GM18502 (cell line): ENCODE measurements at regions not wholly inside any gene's neighbourhood (a gene's known extent, or its start where the extent isn't known, plus 50 kb on each side); places are given as distances from the start of the nearest gene placed in this dataset.
"Not testable (repeated sequence)": the region's sequence is repeated elsewhere in the genome, so short reads cannot be mapped to it uniquely, and the experiment has no call there.

Source experiments
- ATAC-seq: cut with Tn5 transposase; IDR thresholded peaks from one replicate; pipeline ENCODE4 v1.9.1; 2021; ENCODE audit warnings: mild to moderate bottlenecking; ENCODE audit not compliant: unreplicated experiment, poor library complexity

GRCh38 chr5:36459176-36460135 is 146.9 kb upstream of the SLC1A3 start:
- no peak for ATAC-seq

DNA sequence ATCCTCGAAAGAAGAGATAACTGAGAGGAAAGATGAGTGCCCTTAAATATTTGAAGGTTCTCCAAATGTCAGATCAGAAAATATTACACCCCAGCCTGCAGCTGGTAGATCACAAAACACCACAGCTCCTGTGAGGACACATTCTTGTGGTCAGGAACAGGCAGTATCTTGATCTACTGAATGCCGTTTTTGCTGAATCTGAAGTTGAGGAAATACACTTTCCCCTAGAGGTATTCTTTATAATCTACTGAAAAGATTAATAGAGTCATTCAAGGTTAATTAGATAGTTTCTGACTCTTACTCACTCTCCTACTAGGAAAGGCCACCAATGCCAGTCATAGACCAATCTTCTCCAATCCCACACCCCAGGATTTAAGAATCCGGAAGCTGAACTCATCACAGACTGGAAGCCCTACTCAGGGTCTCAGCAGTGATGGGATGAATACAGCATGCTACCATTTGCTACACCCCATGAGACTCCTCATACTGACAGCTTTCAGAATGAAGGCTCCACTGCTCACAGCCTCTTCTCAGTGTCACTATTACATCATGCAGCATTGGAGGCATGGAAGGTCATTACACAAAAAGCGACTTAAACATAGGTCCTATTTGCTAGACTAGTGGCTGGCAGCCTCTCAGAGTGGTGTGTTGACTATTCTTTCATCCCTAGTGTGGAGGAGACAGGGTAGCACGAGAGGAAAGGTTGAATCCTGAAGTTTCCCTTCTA is 143.9 kb upstream of the SLC1A3 start:
- no peak for ATAC-seq

DNA sequence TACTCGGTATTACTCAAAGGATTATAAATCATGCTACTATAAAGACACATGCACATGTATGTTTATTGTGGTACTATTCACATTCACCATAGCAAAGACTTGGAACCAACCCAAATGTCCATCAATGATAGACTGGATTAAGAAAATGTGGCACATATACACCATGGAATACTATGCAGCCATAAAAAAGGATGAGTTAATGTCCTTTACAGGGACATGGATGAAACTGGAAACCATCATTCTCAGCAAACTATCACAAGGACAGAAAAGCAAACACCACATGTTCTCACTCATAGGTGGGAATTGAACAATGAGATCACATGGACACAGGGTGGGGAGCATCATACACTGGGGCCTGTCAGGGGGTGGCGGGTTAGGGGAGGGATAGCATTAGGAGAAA is 130.5 kb upstream of the SLC1A3 start:
- ATAC-seq: not testable (repeated sequence)

DNA sequence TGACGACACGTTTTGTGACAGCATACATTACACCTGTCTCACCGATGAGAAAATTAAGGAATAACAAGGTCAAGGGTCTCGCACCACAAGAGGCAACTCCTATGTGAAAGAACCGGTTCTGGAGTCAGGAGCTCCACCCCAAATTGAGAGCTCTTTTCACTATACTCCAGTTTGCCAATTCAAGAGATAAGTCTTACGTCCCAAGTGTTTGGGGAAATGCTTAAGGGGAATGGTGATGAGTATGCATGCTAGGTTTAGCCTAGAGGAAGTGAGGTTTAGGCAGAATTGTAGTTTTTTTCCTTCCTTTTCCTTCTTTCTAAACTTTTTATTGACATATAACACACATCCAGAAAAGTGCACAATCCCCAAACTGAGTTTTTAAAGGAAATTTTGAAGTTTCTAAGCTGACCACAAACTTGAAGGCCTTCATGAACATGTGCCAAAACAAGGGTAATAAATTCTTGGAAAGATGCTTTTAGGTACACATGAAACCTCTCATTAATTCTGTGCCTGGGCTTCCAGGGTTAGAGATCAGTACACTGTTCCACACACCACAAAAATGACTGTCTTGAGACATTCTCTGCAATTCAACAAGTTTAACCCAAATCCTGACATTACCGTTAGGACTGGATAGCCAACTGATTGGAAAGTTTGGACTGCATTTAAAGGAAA is 127.6 kb upstream of the SLC1A3 start:
- ATAC-seq: no peak

DNA sequence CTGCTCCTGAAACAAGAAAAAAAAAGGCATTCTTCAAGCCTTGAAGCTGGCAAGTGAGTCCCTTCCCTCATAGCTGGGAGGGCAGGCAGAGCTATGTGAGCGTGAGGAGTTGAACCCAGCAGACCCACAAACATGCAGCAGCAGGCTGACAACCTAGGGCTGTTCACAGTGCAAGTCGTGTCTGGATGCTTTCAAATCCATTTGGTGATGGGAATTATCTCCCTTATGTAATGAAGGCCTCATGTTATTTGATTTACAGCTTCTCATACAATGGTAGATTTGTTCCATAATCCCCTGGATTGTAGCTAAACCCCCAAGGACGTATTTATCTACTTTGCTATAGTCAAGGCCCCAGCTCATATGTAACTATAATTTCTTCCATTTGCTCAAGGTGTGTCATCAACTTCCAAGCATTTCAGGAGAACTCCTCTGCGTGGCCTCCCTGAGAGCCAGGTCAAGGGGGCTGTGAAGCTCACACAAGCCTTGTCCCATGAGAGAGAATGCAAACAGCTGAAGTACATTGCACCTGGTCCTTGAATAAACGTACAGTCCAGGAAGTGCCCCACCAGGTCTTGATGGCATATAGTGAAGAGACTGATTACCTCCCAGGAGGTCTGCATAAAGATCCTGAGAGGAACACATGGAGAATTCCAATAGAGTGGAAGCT is 124.8 kb upstream of the SLC1A3 start:
- no peak for ATAC-seq

- ATAC-seq: no peak
Observed at GRCh38 chr5:36482812-36483211, 123.6 kb upstream of the SLC1A3 start.

DNA sequence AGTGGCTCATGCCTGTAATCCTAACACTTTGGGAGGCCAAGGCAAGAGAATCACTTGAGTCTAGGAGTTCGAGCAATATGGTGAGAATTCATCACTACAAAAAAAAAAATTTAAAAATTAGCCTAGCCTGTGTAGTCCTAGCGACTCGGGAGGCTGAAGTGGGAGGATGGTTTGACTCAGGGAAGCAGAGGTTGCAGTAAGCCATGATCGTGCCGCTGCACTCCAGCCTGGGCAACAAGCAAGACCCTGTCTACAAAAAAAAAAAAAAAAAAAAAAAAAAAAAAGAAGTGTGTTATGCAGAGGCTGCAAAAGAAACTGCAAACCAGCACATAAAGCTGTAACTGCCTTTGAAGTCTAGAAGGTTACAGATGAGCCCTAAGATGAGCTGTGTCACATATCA is 116.9 kb upstream of the SLC1A3 start:
- ATAC-seq: no peak

DNA sequence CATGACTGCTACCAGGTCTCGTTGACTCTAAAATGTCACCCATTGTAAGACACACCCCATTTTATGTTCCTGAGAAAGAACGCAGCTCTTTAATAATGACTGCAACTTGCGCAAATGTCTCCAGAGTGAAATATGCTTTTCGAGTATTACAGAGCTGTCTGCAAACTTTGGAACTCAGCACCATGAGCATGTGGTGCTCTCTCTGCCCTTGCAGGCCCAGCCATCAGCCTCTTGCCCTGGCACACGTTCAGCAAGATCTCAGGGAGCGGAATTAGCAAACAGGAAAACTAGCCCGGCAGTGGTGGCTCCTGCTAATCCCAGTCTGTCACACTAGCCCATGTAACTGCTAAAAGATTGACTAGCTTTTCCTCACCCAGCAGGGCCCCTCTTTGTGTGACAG is 114.5 kb upstream of the SLC1A3 start:
- no peak for ATAC-seq

DNA sequence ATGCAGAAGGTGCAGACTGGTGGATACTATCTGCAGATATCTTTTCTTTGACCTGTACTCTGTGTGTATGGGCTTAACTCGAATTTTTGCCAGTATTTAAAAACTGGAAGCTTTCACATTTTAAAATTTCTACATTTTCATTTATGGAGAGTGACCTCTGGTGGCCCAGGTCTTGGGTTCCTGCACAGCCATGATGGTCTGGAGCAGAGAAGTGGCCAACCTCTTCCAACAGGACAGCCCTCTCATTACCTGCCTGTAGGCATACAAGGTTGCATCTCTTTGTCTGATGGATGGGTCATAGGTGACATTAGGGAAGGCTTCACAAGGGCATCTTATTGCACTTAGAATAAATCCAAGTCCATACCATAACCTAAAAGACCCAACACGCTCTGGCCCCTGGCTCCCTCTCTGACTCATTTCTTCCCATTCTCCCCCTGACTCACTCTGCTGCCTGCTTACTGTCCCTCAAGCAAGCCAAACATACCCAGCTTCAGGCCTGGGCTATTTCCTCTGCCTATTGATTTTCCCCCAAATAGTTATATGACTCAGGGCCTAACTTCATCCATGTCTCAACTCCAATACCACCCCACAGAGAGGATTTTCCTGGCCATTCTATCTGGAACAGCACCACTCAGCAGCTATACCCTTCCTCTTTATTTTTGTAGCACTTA is 113.3 kb upstream of the SLC1A3 start:
- no peak for ATAC-seq

DNA sequence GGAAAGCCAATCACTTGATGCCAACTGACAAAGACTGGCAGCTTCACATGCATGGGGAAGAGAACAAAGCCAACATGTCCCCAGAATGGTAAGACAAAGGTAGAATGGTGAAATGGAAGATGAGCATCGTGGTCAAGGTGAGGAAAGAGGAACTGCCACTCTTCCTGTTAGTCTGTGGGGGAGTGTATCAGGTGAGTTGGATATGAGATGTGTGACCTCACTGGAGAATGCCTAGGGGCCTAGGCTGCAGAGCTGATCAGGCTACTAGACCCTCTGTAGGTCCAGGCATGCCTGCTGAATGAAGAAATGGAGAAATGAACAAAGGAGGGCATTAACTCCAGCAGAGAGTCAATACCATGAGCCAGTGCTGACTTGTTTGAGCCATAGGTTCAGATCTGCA is 112.4 kb upstream of the SLC1A3 start:
- no peak for ATAC-seq

- ATAC-seq: no peak
Observed at GRCh38 chr5:36494841-36495601, 111.4 kb upstream of the SLC1A3 start.

DNA sequence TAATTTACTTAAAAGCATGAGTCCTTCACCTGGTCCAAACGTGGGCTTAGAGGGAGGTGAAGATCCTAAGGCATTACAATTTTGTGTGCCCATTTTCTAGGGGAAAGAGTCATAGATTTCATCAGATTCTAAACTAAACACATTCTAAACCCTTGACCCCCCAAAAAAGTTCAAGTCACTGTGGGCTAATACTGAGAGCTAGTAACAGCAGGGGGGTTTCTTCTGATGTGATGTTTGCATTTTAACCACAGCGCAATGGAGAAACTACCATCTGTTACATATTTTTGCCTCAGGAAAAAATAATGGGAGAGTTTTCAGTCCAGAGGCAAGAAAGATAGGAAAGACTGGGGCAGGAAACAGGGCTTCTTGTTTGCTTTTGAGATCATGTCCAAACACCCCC is 110.8 kb upstream of the SLC1A3 start:
- no peak for ATAC-seq

DNA sequence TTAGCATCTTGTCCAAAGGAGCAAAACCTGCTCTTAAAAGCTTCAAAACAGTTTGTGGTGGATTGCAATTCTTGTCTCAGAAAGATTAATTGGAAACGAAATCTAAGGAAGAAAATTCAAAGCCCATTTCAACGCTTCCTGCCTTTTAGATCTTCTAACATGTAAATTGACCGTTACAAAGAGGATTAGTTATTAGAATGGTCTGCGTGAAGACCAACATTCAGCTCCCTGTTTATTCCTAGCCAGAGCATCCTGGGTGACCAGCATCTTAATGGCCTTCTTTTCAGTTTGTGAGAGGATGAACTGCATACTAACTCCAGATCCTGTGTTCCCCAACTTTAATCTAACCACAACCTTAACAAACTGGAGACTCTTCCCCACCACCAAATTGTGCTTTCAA is 109.9 kb upstream of the SLC1A3 start:
- no peak for ATAC-seq

DNA sequence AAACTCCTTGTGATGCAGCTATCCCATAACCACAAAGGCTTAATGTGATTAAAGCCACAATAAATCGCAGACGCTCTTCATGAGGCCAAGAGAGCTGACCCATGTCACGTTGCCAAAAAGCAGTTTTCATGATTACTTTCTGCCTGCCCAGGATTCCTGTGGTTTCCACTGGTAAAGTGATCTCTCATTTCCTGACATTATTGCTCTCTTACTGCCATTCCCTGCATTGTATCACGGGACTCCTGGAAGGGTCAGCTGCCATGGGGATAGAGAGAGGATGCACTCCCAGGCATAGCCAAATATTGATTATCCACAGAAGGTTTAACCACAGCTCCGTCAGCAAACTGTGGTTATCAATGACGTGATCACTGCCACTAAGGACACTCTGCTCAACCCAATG is 103.8 kb upstream of the SLC1A3 start:
- ATAC-seq: no peak

DNA sequence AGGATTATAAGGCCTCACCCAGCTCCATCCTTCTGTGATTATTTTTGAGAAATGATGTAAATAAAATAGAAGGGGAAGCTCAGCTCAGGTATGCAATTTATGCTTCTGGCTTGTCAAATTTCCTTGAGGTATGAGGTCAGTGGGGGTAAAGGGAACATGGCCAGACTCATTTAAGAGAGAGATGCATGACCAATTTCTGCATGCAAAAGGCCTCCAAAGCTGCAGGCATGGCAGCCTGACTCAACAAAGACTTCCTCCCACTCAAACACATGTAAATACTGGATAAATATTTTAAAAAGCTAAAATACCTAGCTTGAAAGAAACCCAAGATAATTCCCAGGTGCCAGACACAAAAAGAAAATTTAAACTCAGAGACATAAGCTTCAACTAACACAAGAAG is 101.4 kb upstream of the SLC1A3 start:
- no peak for ATAC-seq

- ATAC-seq: peak; percentile 71
Observed at GRCh38 chr5:36507332-36507952, 99.0 kb upstream of the SLC1A3 start.

GRCh38 chr5:36508331-36508730 is 98.1 kb upstream of the SLC1A3 start:
- ATAC-seq: not testable (repeated sequence)

DNA sequence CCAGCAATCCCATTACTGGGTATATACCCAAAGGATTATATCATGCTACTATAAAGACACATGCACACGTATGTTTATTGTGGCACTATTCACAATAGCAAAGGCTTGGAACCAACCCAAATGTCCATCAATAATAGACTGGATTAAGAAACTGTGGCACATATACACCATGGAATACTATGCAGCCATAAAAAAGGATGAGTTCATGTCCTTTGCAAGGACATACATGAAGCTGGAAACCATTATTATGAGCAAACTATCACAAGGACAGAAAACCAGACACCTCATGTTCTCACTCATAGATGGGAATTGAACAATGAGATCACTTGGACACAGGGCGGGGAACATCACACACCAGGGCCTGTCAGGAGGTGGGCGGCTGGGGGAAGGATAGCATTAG is 92.8 kb upstream of the SLC1A3 start:
- not testable (repeated sequence) for ATAC-seq

- no peak for ATAC-seq
Observed at GRCh38 chr5:36519881-36520280, 86.5 kb upstream of the SLC1A3 start.
